Activated T-cell treated with anti-CD3 and anti-CD28 coated beads, Interleukin-2, amount 50 U/mL, for 72 hours (primary cell): ENCODE measurements at regions not wholly inside any gene's neighbourhood (a gene's known extent, or its start where the extent isn't known, plus 50 kb on each side); places are given as distances from the start of the nearest gene placed in this dataset.

ENCODE experiments used
- ATAC-seq, 2 donors: fragments of 150-1000 bp; cut with Tn5 transposase; replicated peaks in 1 of 2; 2 replicates each; pipeline ENCODE4 v1.10.0; 2021; ENCODE audit warnings: moderate library complexity in 2 of 2, mild to moderate bottlenecking in 1 of 2
- DNase-seq, 2 donors: peaks; one replicate each; pipeline ENCODE4 v3.0.0; 2021 to 2022; ENCODE audit warnings: mixed read lengths in 1 of 2
- H3K27ac Mint-ChIP-seq: one replicate; pipeline ENCODE4 v1.8.0; 2022; ENCODE audit warnings: mild to moderate bottlenecking, moderate library complexity, mixed read lengths
- H3K27me3 Mint-ChIP-seq: one replicate; pipeline ENCODE4 v1.8.0; 2022; ENCODE audit warnings: low read depth, mixed read lengths
- H3K36me3 Mint-ChIP-seq, 2 donors: one replicate each; pipeline ENCODE4 v1.8.0; 2022; ENCODE audit warnings: mixed read lengths in 2 of 2, mild to moderate bottlenecking in 1 of 2; ENCODE audit not compliant: insufficient read depth in 2 of 2
- H3K4me1 Mint-ChIP-seq: one replicate; pipeline ENCODE4 v1.8.0; 2022; ENCODE audit warnings: low read depth, mixed read lengths
- H3K4me3 Mint-ChIP-seq, 2 donors: one replicate each; pipeline ENCODE4 v1.8.0; 2022; ENCODE audit warnings: mild to moderate bottlenecking in 2 of 2, mixed read lengths in 2 of 2, moderate library complexity in 2 of 2
- H3K9me3 Mint-ChIP-seq, 2 donors: one replicate each; pipeline ENCODE4 v1.8.0; 2022; ENCODE audit warnings: mixed read lengths in 2 of 2

- Mint-ChIP-seq H3K27ac (no peak overlapping the region), H3K4me1 (no peaks in the 10 kb centered on the region), H3K36me3 (no peaks in the 10 kb centered on the region), H3K27me3 (no peaks in the 10 kb centered on the region), H3K9me3 (no peaks in the 10 kb centered on the region), H3K4me3 (no peak overlapping the region)
- no peak for ATAC-seq
- DNase-seq = no peak
Measured at GRCh38 chr2:10240161-10240681, 62.5 kb upstream of the HPCAL1 start.

DNA sequence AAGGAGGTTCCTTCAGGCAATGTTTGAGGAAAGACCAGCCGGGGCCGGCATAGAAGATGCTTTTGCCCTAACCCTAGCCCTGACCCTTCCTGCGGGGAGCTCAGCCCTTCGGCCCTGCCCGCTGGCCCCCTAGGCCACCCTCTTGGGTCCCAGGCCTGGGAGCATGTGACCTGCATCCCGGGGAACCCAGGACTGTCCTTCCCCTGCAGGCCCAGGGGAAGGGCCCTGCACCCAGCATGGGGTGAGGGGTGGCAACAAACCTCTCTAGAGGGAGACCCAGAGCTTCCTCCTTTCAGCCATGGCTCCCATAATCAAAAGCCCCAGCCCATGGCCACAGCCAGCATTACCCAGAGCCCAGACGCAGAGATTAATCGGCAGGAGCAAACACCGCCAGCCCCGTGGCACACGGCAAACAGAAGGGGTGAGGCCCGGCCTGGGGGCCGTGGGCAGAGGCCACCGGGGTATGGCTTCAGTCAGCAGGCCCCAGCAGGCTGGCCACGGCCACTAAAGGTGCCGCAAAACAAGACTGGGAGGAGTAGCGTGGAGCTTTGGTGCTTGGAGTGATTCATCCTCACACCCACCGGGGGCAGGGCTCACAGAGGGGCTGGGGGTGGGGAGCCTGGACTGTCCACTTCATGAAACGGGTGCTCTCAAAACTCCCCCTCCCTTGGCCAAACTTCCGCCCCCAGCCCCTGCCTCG lies 61.6 kb upstream of the HPCAL1 start:
- DNase-seq (no peak), ATAC-seq (no peak)
- no peak overlapping the region for H3K27ac Mint-ChIP-seq
- no peaks in the 10 kb centered on the region for H3K9me3 Mint-ChIP-seq
- H3K36me3 Mint-ChIP-seq = no peaks in the 10 kb centered on the region
- no peak overlapping the region for H3K4me3 Mint-ChIP-seq
- H3K4me1 Mint-ChIP-seq = no peaks in the 10 kb centered on the region
- no peaks in the 10 kb centered on the region for H3K27me3 Mint-ChIP-seq

DNA sequence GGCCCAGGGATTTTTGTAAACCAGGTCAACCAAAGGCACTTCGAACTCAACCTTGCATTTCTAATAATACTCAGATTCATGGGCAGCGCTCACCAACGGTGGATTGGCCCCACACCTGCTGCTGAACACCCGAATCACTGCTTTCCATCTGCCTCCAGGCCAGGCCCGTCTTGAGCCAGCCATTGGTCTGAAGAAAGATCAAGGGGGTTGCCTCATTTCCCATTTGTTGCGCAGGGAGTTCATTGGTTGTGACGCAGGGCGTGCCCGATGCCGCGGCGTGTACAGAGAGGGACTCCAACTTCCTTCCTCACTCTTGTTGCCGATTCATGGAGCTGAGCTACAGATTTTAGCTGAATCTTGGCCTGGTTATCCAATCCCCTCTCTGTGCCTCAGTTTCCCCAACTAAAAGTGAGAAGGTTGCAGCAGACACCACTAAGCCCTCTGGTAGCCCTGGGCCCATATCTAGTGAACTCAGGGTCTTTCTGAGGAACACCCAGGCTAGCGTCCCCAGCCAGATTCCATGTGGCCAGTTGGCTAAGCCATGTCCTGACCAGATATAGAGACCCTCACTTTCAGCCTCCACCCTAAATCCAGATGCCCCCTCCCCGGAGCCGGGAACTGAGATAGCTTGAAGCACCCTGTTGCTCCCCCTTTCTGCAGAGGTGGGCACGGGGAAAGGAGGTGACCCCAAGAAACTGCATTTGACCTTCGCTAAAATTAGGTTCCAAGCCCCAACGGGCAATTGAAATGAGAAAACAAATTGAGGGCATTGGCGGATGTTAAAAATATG lies 60.9 kb upstream of the HPCAL1 start:
- Mint-ChIP-seq H3K36me3 (no peaks in the 10 kb centered on the region), H3K9me3 (no peaks in the 10 kb centered on the region), H3K4me1 (no peaks in the 10 kb centered on the region), H3K4me3 (no peak overlapping the region), H3K27me3 (no peaks in the 10 kb centered on the region), H3K27ac (no peak overlapping the region)
- no peak for ATAC-seq
- DNase-seq = no peak

GRCh38 chr2:10242451-10242850 lies 60.3 kb upstream of the HPCAL1 start:
- Mint-ChIP-seq H3K4me3 (no peak overlapping the region), H3K27ac (no peak overlapping the region), H3K9me3 (no peaks in the 10 kb centered on the region), H3K36me3 (no peaks in the 10 kb centered on the region), H3K4me1 (no peaks in the 10 kb centered on the region), H3K27me3 (no peaks in the 10 kb centered on the region)
- DNase-seq = no peak
- ATAC-seq = no peak

- ATAC-seq (no peak), DNase-seq (no peak)
- Mint-ChIP-seq H3K4me3 (no peak overlapping the region), H3K9me3 (no peaks in the 10 kb centered on the region), H3K36me3 (no peaks in the 10 kb centered on the region), H3K27me3 (no peaks in the 10 kb centered on the region), H3K4me1 (no peaks in the 10 kb centered on the region), H3K27ac (no peak overlapping the region)
Measured at GRCh38 chr2:10242998-10243925, 59.4 kb upstream of the HPCAL1 start.

- ATAC-seq (no peak), DNase-seq (no peak)
- Mint-ChIP-seq H3K9me3 (peaks cover 0 to 1% of the 10 kb centered on the region in 2 donors), H3K36me3 (no peaks in the 10 kb centered on the region), H3K27me3 (no peaks in the 10 kb centered on the region), H3K4me1 (no peaks in the 10 kb centered on the region), H3K4me3 (no peak overlapping the region), H3K27ac (no peak overlapping the region)
Measured at GRCh38 chr2:10243926-10244270, 58.8 kb upstream of the HPCAL1 start.

DNA sequence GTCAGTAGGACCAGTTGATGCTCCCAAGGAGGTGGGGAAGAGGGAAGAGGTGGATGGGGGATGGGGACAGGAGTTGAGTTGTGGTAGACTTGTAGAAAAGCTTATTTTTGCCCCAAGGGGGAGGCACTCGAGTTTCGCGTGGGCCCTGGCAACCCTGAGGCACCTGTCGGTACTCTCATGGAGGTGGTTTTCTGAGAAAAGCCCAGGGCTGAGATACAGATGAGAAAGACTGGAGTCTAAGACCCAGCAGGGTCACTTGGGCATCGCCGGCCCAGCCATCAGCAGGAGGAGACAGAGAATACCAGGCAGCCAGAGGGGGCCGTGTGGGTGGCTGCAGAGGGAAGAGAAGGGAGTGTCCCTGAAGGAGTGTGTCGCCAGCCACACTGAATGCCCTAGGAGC lies 57.7 kb upstream of the HPCAL1 start:
- peaks cover 0 to 3% of the 10 kb centered on the region in 2 donors for H3K9me3 Mint-ChIP-seq
- H3K36me3 Mint-ChIP-seq = no peaks in the 10 kb centered on the region
- no peak overlapping the region for H3K4me3 Mint-ChIP-seq
- H3K4me1 Mint-ChIP-seq = no peaks in the 10 kb centered on the region
- no peak overlapping the region for H3K27ac Mint-ChIP-seq
- DNase-seq (no peak), ATAC-seq (no peak)
- no peaks in the 10 kb centered on the region for H3K27me3 Mint-ChIP-seq

DNA sequence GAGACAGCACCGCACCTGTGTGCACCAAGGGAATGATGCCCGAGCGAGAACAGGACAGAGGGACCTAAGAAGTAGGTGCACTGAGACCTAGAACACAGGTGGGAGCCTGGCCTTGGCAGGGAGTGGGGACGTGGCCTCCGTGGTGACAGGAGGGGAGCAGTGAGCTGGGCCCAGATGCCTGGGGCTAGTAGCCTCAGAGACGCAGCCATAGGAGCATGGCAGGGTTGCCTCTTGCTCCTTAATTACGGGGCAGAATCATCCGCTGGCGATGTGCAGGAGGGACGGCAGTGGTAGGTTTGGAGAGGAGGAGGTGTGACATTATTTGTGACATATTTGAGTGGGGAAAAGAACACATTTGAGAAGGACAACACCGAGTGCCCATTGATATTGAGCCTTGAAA lies 57.0 kb upstream of the HPCAL1 start:
- no peak overlapping the region for H3K27ac Mint-ChIP-seq
- H3K4me1 Mint-ChIP-seq = no peaks in the 10 kb centered on the region
- DNase-seq (no peak), ATAC-seq (no peak)
- H3K4me3 Mint-ChIP-seq = no peak overlapping the region
- no peaks in the 10 kb centered on the region for H3K27me3 Mint-ChIP-seq
- H3K9me3 Mint-ChIP-seq = peaks cover 3 to 6% of the 10 kb centered on the region in 2 donors
- peaks cover 2% of the 10 kb centered on the region in 2 donors for H3K36me3 Mint-ChIP-seq

- H3K36me3 Mint-ChIP-seq = peaks cover 3 to 4% of the 10 kb centered on the region in 2 donors
- no peak overlapping the region for H3K4me3 Mint-ChIP-seq
- no peak overlapping the region for H3K27ac Mint-ChIP-seq
- H3K4me1 Mint-ChIP-seq = no peaks in the 10 kb centered on the region
- H3K9me3 Mint-ChIP-seq = peaks cover 4 to 9% of the 10 kb centered on the region in 2 donors
- no peaks in the 10 kb centered on the region for H3K27me3 Mint-ChIP-seq
- DNase-seq (no peak), ATAC-seq (no peak)
Measured at GRCh38 chr2:10246370-10246769, 56.3 kb upstream of the HPCAL1 start.

DNA sequence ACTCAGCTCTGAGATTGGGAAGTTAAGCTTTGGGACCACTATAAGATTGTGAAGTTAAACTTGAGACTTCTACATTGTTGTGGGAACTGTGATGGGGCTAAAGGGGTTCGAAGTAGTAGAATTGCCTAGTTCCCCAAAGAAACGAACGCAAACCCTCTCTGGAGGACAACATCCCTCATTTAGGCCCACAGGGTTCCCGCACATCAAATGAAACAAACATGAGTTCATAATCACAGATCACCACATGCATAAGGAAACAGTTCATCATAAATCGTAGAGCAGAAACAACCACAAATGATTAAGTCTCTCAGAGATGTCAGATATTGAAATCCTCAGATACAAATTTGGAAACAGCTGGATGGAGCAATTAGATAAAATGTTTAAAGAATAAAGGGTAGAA lies 55.9 kb upstream of the HPCAL1 start:
- Mint-ChIP-seq H3K36me3 (peaks cover 3 to 4% of the 10 kb centered on the region in 2 donors), H3K27ac (no peak overlapping the region), H3K4me3 (no peak overlapping the region), H3K27me3 (no peaks in the 10 kb centered on the region), H3K4me1 (no peaks in the 10 kb centered on the region), H3K9me3 (peaks cover 4 to 9% of the 10 kb centered on the region in 2 donors)
- no peak for DNase-seq
- ATAC-seq = no peak

- Mint-ChIP-seq H3K36me3 (peaks cover 3 to 4% of the 10 kb centered on the region in 2 donors), H3K27me3 (no peaks in the 10 kb centered on the region), H3K27ac (no peak overlapping the region), H3K4me1 (no peaks in the 10 kb centered on the region), H3K9me3 (peaks cover 4 to 9% of the 10 kb centered on the region in 2 donors), H3K4me3 (no peak overlapping the region)
- no peak for ATAC-seq
- no peak for DNase-seq
Measured at GRCh38 chr2:10249798-10250197, 52.9 kb upstream of the HPCAL1 start.

GRCh38 chr2:10252224-10252623 lies 50.5 kb upstream of the HPCAL1 start:
- Mint-ChIP-seq H3K4me1 (no peaks in the 10 kb centered on the region), H3K36me3 (peaks cover 3 to 4% of the 10 kb centered on the region in 2 donors), H3K27me3 (no peaks in the 10 kb centered on the region), H3K4me3 (no peak overlapping the region), H3K9me3 (peaks cover 4 to 9% of the 10 kb centered on the region in 2 donors), H3K27ac (no peak overlapping the region)
- DNase-seq (no peak), ATAC-seq (no peak)

- peaks cover 3 to 4% of the 10 kb centered on the region in 2 donors for H3K36me3 Mint-ChIP-seq
- no peaks in the 10 kb centered on the region for H3K27me3 Mint-ChIP-seq
- no peak for ATAC-seq
- DNase-seq = no peak
- H3K27ac Mint-ChIP-seq = no peak overlapping the region
- H3K9me3 Mint-ChIP-seq = peaks cover 4 to 9% of the 10 kb centered on the region in 2 donors
- H3K4me3 Mint-ChIP-seq = no peak overlapping the region
- no peaks in the 10 kb centered on the region for H3K4me1 Mint-ChIP-seq
Measured at GRCh38 chr2:10252661-10253060, 50.0 kb upstream of the HPCAL1 start.
